Kidney epithelial cell (primary cell): ENCODE measurements at regions not wholly inside any gene's neighbourhood (a gene's known extent, or its start where the extent isn't known, plus 50 kb on each side); places are given as distances from the start of the nearest gene placed in this dataset.

Experiments used
- DNase-seq: peaks from one replicate; pipeline ENCODE4 v3.0.0-alpha.2; 2010; ENCODE audit warnings: low read depth
- H3K27me3 ChIP-seq: 2 replicates; pipeline ENCODE4 v1.6.0; 2011; ENCODE audit warnings: low read length; ENCODE audit not compliant: control insufficient read depth, insufficient read depth
- H3K36me3 ChIP-seq: 2 replicates; pipeline ENCODE4 v1.5.1; 2011; ENCODE audit warnings: low read length; ENCODE audit not compliant: control insufficient read depth, insufficient read depth
- H3K4me3 ChIP-seq: 2 replicates; pipeline ENCODE4 v1.5.1; 2011; ENCODE audit warnings: low read depth, mild to moderate bottlenecking, control low read depth, low read length
- CTCF ChIP-seq: IDR thresholded peaks from 2 replicates; pipeline ENCODE4 v1.5.1; 2011; ENCODE audit warnings: mild to moderate bottlenecking, moderate library complexity, low read length, control low read depth, inconsistent platforms; ENCODE audit not compliant: insufficient read depth, poor library complexity, severe bottlenecking

GRCh38 chr20:56994006-56994405 is 272.4 kb downstream of the BMP7 start:
- Histone ChIP-seq H3K4me3 (no peak overlapping the region), H3K36me3 (no peaks in the 10 kb centered on the region), H3K27me3 (peaks cover 2% of the 10 kb centered on the region)
- TF ChIP-seq CTCF: no peak
- DNase-seq: no peak

- TF ChIP-seq CTCF: no peak
- Histone ChIP-seq H3K36me3 (no peaks in the 10 kb centered on the region), H3K27me3 (peaks cover 2% of the 10 kb centered on the region), H3K4me3 (no peak overlapping the region)
- no peak for DNase-seq
Measured at GRCh38 chr20:56995149-56995548, 271.3 kb downstream of the BMP7 start.

- no peak overlapping the region for H3K4me3 ChIP-seq
- peaks cover 2% of the 10 kb centered on the region for H3K27me3 ChIP-seq
- TF ChIP-seq CTCF: peak; percentile 67
- DNase-seq: no peak
- no peaks in the 10 kb centered on the region for H3K36me3 ChIP-seq
Measured at GRCh38 chr20:56995635-56996075, 270.8 kb downstream of the BMP7 start.

- DNase-seq: no peak
- TF ChIP-seq CTCF: no peak
- Histone ChIP-seq H3K4me3 (no peak overlapping the region), H3K36me3 (no peaks in the 10 kb centered on the region), H3K27me3 (peaks cover 2% of the 10 kb centered on the region)
Measured at GRCh38 chr20:56996533-56996932, 269.9 kb downstream of the BMP7 start.

GRCh38 chr20:56998438-56998837 is 268.0 kb downstream of the BMP7 start:
- TF ChIP-seq CTCF: no peak

GRCh38 chr20:57000441-57000968 is 265.9 kb downstream of the BMP7 start:
- no peak for TF ChIP-seq CTCF
- H3K4me3 ChIP-seq: no peak overlapping the region
- no peaks in the 10 kb centered on the region for H3K36me3 ChIP-seq
- H3K27me3 ChIP-seq: peaks cover 2% of the 10 kb centered on the region
- DNase-seq: no peak

More at GRCh38 chr20:56998438-56998837, 268.0 kb downstream of the BMP7 start:
- Histone ChIP-seq H3K36me3 (no peaks in the 10 kb centered on the region), H3K27me3 (peaks cover 2% of the 10 kb centered on the region), H3K4me3 (no peak overlapping the region)
- DNase-seq: no peak
